Omental fat pad (tissue), 3 donors: ENCODE measurements at regions not wholly inside any gene's neighbourhood (a gene's known extent, or its start where the extent isn't known, plus 50 kb on each side); places are given as distances from the start of the nearest gene placed in this dataset.

ENCODE experiments used
- ATAC-seq: fragments of 150-250 bp; one replicate; pipeline ENCODE4 v1.9.1; 2016; ENCODE audit warnings: mild to moderate bottlenecking, moderate library complexity; ENCODE audit not compliant: low FRiP score
- DNase-seq: peaks from one replicate; pipeline ENCODE4 v3.0.0-alpha.2; 2019; ENCODE audit warnings: low spot score
- TF ChIP-seq, protein P1 (sequence below), 3 donors: fragments of 450-650 bp; IDR thresholded peaks; one replicate each; pipeline ENCODE4 v1.5.1; 2016 to 2017; ENCODE audit warnings: antibody characterized with exemption in 3 of 3, mild to moderate bottlenecking in 3 of 3, moderate library complexity in 2 of 3

DNA sequence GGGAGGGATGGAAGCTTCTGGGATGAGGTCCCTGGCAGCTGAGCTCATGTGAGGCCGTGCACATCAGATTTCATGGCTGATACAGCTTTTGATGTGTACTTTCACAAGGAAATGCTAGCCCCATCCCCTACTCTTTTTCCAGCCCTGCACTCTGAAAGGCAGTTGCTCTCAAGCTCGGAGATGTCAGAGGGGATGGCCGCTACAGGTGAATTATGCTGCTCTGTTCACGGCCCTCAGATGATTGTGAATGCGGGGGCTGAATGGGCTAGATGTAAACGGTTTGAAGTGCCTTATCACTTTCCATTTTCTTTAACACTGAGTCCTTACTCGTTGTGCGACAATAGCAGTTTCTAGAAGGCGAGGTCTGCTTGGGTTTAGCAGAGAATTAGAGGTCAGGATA lies 88.0 kb upstream of the RASGRF1 start:
- TF ChIP-seq, protein P1, sequence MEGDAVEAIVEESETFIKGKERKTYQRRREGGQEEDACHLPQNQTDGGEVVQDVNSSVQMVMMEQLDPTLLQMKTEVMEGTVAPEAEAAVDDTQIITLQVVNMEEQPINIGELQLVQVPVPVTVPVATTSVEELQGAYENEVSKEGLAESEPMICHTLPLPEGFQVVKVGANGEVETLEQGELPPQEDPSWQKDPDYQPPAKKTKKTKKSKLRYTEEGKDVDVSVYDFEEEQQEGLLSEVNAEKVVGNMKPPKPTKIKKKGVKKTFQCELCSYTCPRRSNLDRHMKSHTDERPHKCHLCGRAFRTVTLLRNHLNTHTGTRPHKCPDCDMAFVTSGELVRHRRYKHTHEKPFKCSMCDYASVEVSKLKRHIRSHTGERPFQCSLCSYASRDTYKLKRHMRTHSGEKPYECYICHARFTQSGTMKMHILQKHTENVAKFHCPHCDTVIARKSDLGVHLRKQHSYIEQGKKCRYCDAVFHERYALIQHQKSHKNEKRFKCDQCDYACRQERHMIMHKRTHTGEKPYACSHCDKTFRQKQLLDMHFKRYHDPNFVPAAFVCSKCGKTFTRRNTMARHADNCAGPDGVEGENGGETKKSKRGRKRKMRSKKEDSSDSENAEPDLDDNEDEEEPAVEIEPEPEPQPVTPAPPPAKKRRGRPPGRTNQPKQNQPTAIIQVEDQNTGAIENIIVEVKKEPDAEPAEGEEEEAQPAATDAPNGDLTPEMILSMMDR (IDR thresholded peaks at IDR 0.05) = no peak
- no peak for DNase-seq
- no peak for ATAC-seq

DNA sequence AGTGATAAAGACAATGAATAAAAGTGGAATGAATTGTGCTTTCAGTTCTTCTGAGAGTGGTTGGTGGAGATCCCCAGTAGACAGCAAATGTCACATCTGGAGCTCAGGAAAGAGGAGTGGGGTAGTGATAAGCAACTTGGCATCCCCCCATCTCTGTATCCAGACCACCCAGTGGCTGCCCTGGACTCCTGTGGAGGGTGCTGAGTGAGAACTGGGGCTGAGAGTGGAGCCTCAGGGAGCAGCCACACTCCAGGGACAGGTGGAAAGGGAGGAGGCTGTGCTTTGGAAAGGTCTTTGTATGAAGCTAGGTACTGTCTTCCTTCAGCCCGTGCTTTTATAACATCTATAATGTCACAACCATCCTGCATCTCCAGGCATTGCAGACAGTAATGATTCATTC lies 85.6 kb upstream of the RASGRF1 start:
- DNase-seq = no peak
- TF ChIP-seq, protein P1 (IDR thresholded peaks at IDR 0.05) = no peak
- no peak for ATAC-seq

DNA sequence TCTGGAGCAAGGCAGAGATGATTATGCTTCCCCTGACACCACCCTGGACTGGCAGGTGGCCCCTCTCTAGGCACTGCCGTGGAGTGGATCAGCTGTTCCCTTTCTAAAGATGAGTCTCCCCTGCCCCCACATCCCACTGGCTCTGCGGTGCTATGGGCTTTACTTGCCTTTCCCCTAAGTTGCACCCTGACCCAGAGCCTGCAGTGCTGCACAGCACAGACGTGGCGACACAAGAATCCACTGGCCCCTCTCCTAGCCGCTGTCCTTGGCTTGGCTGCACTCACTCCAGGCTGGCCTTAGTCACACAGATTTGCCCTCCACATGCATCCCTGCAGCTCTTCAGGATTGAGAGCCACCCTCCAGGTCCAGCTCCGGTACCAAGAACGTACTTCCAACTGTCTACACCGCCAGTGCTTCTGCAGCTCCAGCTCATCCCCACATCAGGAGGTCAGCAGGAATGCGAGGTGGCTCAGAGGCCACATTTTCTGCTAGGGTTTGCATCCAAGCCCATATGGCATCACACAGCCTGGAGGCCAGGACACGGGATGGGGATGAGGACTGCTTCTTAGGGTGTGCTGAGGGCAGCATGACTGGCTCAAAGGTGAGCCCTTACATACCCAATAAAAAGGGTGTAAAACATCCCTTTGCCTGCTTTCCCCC lies 82.4 kb upstream of the RASGRF1 start:
- TF ChIP-seq, protein P1 (IDR thresholded peaks at IDR 0.05) = no peak
- ATAC-seq (no peak), DNase-seq (no peak)

DNA sequence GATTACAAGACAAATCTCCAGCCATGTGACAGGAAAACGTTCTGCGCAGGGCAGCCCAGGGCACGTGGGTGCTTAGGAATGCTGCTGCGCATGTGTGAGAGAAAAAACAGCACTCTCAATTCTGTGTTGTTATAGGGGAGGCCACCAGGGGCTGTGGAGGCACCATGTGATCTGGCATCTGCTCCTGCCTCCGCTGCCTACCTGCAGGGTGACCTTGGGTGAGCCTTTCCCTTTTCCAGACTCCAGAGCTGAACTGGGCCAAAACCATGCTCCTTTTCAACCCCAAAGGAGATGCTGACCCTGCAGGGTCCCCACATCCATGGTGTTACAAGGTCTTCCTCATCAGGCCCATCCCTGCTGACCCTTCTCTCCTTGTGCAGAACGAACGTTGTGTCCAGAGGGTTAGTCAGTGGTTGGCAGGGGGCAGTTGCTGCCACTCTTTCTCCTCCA lies 81.5 kb upstream of the RASGRF1 start:
- ATAC-seq = no peak
- TF ChIP-seq, protein P1 (IDR thresholded peaks at IDR 0.05) = no peak
- no peak for DNase-seq

DNA sequence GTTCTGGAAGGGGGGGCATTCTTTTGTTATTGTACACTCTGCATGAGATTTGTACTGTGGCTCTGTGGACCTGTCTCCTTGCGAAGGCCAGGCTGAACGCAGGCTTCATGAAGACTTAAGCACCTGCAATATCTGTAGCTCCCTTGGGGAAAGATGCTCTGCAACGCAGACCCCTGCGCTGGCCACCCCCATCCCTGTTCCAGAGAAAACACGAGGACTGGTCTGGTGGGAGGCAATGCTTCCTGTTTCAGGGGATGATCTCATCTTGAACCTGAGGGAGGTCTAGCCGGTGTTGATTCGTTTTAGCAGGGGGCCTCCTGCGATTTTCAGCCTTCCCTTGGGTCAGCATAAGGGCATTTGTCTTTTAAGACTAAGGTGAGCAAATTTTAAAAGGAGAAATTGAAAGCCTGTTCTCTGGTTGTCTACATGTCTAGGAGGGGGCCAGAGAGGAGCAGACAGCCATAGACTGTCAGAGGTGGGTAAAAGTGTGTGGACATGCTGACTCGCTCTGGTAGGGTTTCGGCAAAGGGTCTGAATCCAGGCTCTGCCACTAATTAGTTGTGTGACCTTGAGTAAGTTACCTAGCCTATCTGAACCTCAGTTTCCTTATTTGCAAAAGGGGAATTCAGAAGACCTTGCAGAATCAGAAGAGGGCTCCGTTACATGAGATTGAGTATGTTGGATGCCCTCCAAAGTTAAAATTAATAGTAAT lies 80.9 kb upstream of the RASGRF1 start:
- no peak for DNase-seq
- TF ChIP-seq, protein P1 (IDR thresholded peaks at IDR 0.05) = no peak
- ATAC-seq = no peak

DNA sequence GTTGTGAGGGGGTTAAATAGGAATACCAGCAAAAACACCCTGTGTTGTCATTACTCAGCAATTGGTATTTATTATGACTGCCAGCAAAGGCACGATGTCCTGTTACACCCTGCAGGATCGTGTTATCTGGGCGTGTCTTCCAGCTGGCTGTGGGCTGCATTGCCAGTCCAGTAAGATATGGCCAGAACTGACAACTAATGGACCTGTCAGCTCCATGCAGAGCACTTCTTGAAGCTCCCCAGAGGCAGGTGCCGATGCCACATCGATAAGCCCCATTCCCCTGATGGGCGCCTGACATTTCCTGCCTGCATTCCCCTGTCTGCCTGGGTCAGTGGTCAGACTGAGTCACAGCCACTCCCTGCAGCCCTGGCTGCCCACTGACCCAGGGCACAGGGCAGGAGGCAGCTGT lies 79.7 kb upstream of the RASGRF1 start:
- DNase-seq (no peak), ATAC-seq (peak; percentile 67)
- TF ChIP-seq, protein P1 (IDR thresholded peaks at IDR 0.05) = no peak
